Stomach (tissue), 8 donors: ENCODE measurements at regions not wholly inside any gene's neighbourhood (a gene's known extent, or its start where the extent isn't known, plus 50 kb on each side); places are given as distances from the start of the nearest gene placed in this dataset.

Experiments used
- DNase-seq, 2 donors: peaks; one replicate each; pipeline versions ENCODE4 v3.0.0 to v3.0.0-alpha.2; 2013 to 2019
- H3K27ac ChIP-seq, 5 donors: fragments of 200-600 bp in 4 of 5; sonication (generic) in 4 of 5; one replicate each; pipeline ENCODE4 v1.5.1; 2013 to 2019; ENCODE audit warnings: mild to moderate bottlenecking in 1 of 5, moderate library complexity in 1 of 5
- H3K27me3 ChIP-seq, 3 donors: fragments of 200-600 bp; sonication (generic); one replicate each; pipeline ENCODE4 v1.5.1; 2017 to 2019; ENCODE audit warnings: mixed run types in 1 of 3
- H3K36me3 ChIP-seq, 4 donors: fragments of 200-600 bp; sonication (generic); 1 replicate in 3 of 4; 2 replicates in 1 of 4; pipeline ENCODE4 v1.5.1; 2016 to 2019
- H3K4me1 ChIP-seq, 4 donors: fragments of 200-600 bp; sonication (generic); one replicate each; pipeline ENCODE4 v1.5.1; 2016 to 2019
- H3K4me3 ChIP-seq, 4 donors: fragments of 200-600 bp; sonication (generic) in 3 of 4; one replicate each; pipeline ENCODE4 v1.5.1; 2016 to 2019; ENCODE audit warnings: mild to moderate bottlenecking in 1 of 4
- H3K9me3 ChIP-seq, 4 donors: fragments of 200-600 bp; sonication (generic); one replicate each; pipeline ENCODE4 v1.5.1; 2016 to 2019
- EP300 ChIP-seq: sonication (generic); formaldehyde crosslinking; IDR thresholded peaks from one replicate; pipeline ENCODE4 v1.6.1; 2017; ENCODE audit warnings: antibody characterized with exemption
- POLR2A ChIP-seq, 4 donors: fragments of 450-650 bp; IDR thresholded peaks; one replicate each; pipeline ENCODE4 v1.6.1; 2016; ENCODE audit warnings: antibody characterized with exemption in 4 of 4, control low read depth in 2 of 4, mild to moderate bottlenecking in 1 of 4, moderate library complexity in 1 of 4
- POLR2AphosphoS5 ChIP-seq, 3 donors: sonication (generic); formaldehyde crosslinking; IDR thresholded peaks; one replicate each; pipeline ENCODE4 v1.6.1; 2016; ENCODE audit warnings: antibody characterized with exemption in 3 of 3
- WGBS, 5 donors: extraction: QIAGEN DNeasy Blood & Tissue Kit in 3 of 5; methylation state at CpG; one replicate each; pipeline versions ENCODE4 v1.1.5 to v1.1.7; 2013 to 2018; 5-methylcytosine and 5-hydroxymethylcytosine counted together
- intact Hi-C: fragments of 100-400 bp; cut with DNase I; formaldehyde crosslinking; loops from one replicate; pipeline ENCODE4 v1.15.1; 2023; ENCODE audit warnings: low total_unique reads
- TF ChIP-seq, protein P1 (sequence below), 7 experiments: fragments of 450-650 bp in 4 of 7; fragments of 200-600 bp in 3 of 7; sonication (generic) in 3 of 7; IDR thresholded peaks; one replicate each; pipeline ENCODE4 v1.5.1; 2016 to 2019; ENCODE audit warnings: antibody characterized with exemption in 7 of 7, control low read depth in 2 of 7, mild to moderate bottlenecking in 1 of 7
- donor health status: healthy with polysubstance abuse.
- donor health status: Bipolar disorder and iron deficiency.
- donor health status: healthy.

- H3K4me3 ChIP-seq, result no peak overlapping the region
- H3K4me1 ChIP-seq, result peaks cover 0 to 6% (median 0%) of the 10 kb centered on the region in 4 donors
- intact Hi-C loops, result no loop called here
- DNase-seq, result no peak
- TF ChIP-seq EP300 (no peak), POLR2AphosphoS5 (IDR thresholded peaks at IDR 0.05) (no peak)
- TF ChIP-seq, protein P1, sequence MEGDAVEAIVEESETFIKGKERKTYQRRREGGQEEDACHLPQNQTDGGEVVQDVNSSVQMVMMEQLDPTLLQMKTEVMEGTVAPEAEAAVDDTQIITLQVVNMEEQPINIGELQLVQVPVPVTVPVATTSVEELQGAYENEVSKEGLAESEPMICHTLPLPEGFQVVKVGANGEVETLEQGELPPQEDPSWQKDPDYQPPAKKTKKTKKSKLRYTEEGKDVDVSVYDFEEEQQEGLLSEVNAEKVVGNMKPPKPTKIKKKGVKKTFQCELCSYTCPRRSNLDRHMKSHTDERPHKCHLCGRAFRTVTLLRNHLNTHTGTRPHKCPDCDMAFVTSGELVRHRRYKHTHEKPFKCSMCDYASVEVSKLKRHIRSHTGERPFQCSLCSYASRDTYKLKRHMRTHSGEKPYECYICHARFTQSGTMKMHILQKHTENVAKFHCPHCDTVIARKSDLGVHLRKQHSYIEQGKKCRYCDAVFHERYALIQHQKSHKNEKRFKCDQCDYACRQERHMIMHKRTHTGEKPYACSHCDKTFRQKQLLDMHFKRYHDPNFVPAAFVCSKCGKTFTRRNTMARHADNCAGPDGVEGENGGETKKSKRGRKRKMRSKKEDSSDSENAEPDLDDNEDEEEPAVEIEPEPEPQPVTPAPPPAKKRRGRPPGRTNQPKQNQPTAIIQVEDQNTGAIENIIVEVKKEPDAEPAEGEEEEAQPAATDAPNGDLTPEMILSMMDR (IDR thresholded peaks at IDR 0.05), result no peak
- H3K9me3 ChIP-seq, result no peaks in the 10 kb centered on the region
- H3K36me3 ChIP-seq, result no peaks in the 10 kb centered on the region
- no peaks in the 10 kb centered on the region for H3K27me3 ChIP-seq
- H3K27ac ChIP-seq, result no peak overlapping the region
- 29 to 66% (median 47%) methylated on average over 3 of the region's 3 CpGs for WGBS, 5 donors
Observed at GRCh38 chr3:112765531-112765930, 81.1 kb downstream of the CD200R1L start.

DNA sequence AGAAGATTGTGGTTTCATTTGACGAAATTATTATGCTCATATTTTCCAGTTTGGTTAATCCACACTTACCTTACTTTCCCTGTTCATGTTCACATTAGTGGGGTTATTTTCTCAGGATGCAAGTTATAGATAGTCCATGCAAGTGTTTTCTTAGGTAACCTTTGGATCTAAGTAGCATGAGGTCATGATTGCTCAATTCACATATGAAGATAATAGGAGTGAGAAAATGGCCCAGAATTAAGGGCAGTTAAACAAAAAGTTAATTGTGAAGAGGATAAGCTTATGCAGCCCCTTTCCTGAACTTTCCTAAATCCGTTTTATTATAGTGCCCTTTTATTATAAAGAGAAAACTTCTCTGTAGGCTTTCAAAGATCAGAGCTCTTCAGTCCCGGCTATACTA, 83.4 kb downstream of the CD200R1L start:
- no peak overlapping the region for H3K4me3 ChIP-seq
- DNase-seq, result no peak
- 76 to 87% (median 83%) methylated on average over 3 of the region's 3 CpGs for WGBS, 5 donors
- no peaks in the 10 kb centered on the region for H3K27me3 ChIP-seq
- TF ChIP-seq POLR2A (IDR thresholded peaks at IDR 0.05), result no peak
- no peak for TF ChIP-seq POLR2AphosphoS5 (IDR thresholded peaks at IDR 0.05)
- TF ChIP-seq EP300, result no peak
- TF ChIP-seq, protein P1 (IDR thresholded peaks at IDR 0.05), result no peak
- H3K27ac ChIP-seq, result no peak overlapping the region
- intact Hi-C loops, result no loop called here
- H3K36me3 ChIP-seq, result no peaks in the 10 kb centered on the region
- H3K9me3 ChIP-seq, result no peaks in the 10 kb centered on the region
- peaks cover 0 to 6% (median 0%) of the 10 kb centered on the region in 4 donors for H3K4me1 ChIP-seq

DNA sequence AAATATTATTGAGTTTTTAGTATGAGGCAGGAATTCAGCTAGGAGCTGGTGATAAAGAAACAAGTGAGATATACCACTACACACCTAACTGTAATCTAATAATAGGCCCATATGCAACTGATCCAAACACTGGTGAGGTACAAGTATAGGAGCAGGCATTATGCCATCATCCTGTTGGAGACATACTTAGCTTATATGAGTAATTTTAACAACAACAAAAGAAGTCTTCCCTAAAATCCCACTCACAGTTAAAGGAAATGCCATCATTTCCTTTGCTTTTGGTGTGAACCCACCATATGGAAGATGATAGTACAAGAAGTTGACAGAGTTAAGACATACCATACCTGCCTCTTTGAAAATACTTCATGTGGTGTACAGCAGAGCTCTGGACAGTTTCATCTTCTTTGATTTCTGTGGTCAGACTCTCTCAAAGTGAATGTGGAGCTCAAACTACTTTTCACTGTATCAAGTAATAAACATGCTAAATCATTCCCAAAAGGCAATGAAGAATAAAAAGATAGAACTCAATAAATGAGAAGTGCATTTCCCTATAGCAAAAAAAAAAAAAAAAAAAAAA, 85.5 kb downstream of the CD200R1L start:
- Histone ChIP-seq H3K36me3 (no peaks in the 10 kb centered on the region), H3K9me3 (no peaks in the 10 kb centered on the region), H3K4me3 (no peak overlapping the region), H3K27ac (no peak overlapping the region), H3K4me1 (peaks cover 0 to 6% (median 0%) of the 10 kb centered on the region in 4 donors), H3K27me3 (no peaks in the 10 kb centered on the region)
- no peak for DNase-seq
- TF ChIP-seq, protein P1 (IDR thresholded peaks at IDR 0.05), result no peak
- TF ChIP-seq EP300 (no peak), POLR2A (IDR thresholded peaks at IDR 0.05) (no peak), POLR2AphosphoS5 (IDR thresholded peaks at IDR 0.05) (no peak)
- intact Hi-C loops, result no loop called here

DNA sequence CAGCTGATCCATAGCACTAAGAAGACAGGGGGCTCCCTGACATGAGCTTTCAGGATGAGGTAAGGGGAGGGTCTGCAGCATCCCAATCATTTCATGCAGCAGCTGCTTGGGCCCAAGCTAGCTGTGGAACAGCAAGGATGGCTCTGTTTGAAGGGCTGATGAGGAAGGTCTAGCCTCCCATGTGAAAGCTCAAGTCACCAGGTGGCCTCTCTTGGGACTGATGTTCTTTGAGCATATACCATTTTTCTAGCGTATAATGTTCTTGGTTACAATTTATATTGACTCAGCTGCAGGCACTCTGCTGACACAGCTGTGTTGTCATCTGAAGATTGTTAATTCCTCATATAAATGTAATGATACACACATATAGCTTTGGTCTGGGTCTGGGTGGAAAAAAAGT, 87.0 kb downstream of the CD200R1L start:
- 83 to 96% (median 88%) methylated on average over 1 of the region's 1 CpG for WGBS, 5 donors
- intact Hi-C loops, result no loop called here
- no peak for DNase-seq

More for the DNA sequence above, 87.0 kb downstream of the CD200R1L start:
- no peaks in the 10 kb centered on the region for H3K9me3 ChIP-seq
- no peak overlapping the region for H3K27ac ChIP-seq
- TF ChIP-seq, protein P1 (IDR thresholded peaks at IDR 0.05), result no peak
- TF ChIP-seq POLR2AphosphoS5 (IDR thresholded peaks at IDR 0.05), result no peak
- no peak for TF ChIP-seq POLR2A (IDR thresholded peaks at IDR 0.05)
- no peak for TF ChIP-seq EP300
- H3K4me3 ChIP-seq, result no peak overlapping the region
- no peaks in the 10 kb centered on the region for H3K4me1 ChIP-seq
- no peaks in the 10 kb centered on the region for H3K36me3 ChIP-seq
- H3K27me3 ChIP-seq, result no peaks in the 10 kb centered on the region
